PC-9 (cell line): ENCODE measurements at regions not wholly inside any gene's neighbourhood (a gene's known extent, or its start where the extent isn't known, plus 50 kb on each side); places are given as distances from the start of the nearest gene placed in this dataset.

Experiments used
- BruUV-seq: library from RNA; stranded (reverse); fragments of 400-500 nt; replicated peaks from 2 replicates; lab custom pipeline; 2021; lab: Mats Ljungman, UMichigan
- CTCF ChIA-PET: fragments of 300-600 bp; sonication (Branson Sonifier 250); formaldehyde crosslinking; loops from one replicate; lab custom pipeline; 2022; ENCODE audit warnings: antibody characterized with exemption; lab: Charles Lee
- POLR2A ChIA-PET: fragments of 300-600 bp; sonication (Branson Sonifier 250); formaldehyde crosslinking; loops from one replicate; lab custom pipeline; 2022; ENCODE audit warnings: antibody characterized with exemption; ENCODE audit not compliant: unreplicated experiment; lab: Charles Lee
- DNase-seq, 2 experiments: peaks; one replicate each; pipeline versions ENCODE4 v3.0.0 to v3.0.0-alpha.2; 2015 to 2022; ENCODE audit warnings: mixed read lengths in 1 of 2
- H2AFZ ChIP-seq: fragments of 200-600 bp; sonication (generic); 2 replicates; pipeline ENCODE4 v1.8.1; 2017; ENCODE audit warnings: antibody characterized with exemption
- H3F3A ChIP-seq: fragments of 200-600 bp; sonication (generic); 2 replicates; pipeline ENCODE4 v1.8.1; 2017; ENCODE audit warnings: antibody characterized with exemption, mild to moderate bottlenecking, low read depth; ENCODE audit not compliant: insufficient read depth
- H3K27ac ChIP-seq: fragments of 200-600 bp; sonication (generic); 2 replicates; pipeline ENCODE4 v1.6.1; 2016; ENCODE audit warnings: mixed run types
- H3K27me3 ChIP-seq: fragments of 200-600 bp; sonication (generic); 2 replicates; pipeline ENCODE4 v1.6.1; 2016; ENCODE audit warnings: low read depth, mixed run types; ENCODE audit not compliant: insufficient read depth
- H3K36me3 ChIP-seq: fragments of 200-600 bp; sonication (generic); 2 replicates; pipeline ENCODE4 v1.6.1; 2016; ENCODE audit warnings: low read depth, mixed run types
- H3K4me1 ChIP-seq: fragments of 200-600 bp; sonication (generic); replicated peaks from 2 replicates; pipeline ENCODE4 v1.6.1; 2016; ENCODE audit warnings: mixed run types; ENCODE audit not compliant: insufficient read depth
- H3K4me2 ChIP-seq: fragments of 200-600 bp; sonication (generic); 2 replicates; pipeline ENCODE4 v1.6.1; 2017; ENCODE audit warnings: mixed run types
- H3K4me3 ChIP-seq: fragments of 200-600 bp; sonication (generic); 2 replicates; pipeline ENCODE4 v1.6.1; 2016; ENCODE audit warnings: mixed run types
- H3K79me2 ChIP-seq: fragments of 200-600 bp; sonication (generic); 2 replicates; pipeline ENCODE4 v1.6.1; 2017; ENCODE audit warnings: low read depth, mixed run types
- H3K9me2 ChIP-seq: fragments of 200-600 bp; sonication (generic); 2 replicates; pipeline ENCODE4 v1.8.1; 2017; ENCODE audit warnings: mild to moderate bottlenecking; ENCODE audit not compliant: insufficient read depth
- H3K9me3 ChIP-seq: fragments of 200-600 bp; sonication (generic); 2 replicates; pipeline ENCODE4 v1.8.1; 2016; ENCODE audit warnings: low read depth; ENCODE audit not compliant: insufficient read depth
- H4K20me1 ChIP-seq: fragments of 200-600 bp; sonication (generic); 2 replicates; pipeline ENCODE4 v1.8.1; 2017; ENCODE audit not compliant: insufficient read depth
- EZH2 ChIP-seq: fragments of 200-600 bp; sonication (generic); IDR thresholded peaks from 2 replicates; pipeline ENCODE4 v1.8.0; 2017; ENCODE audit warnings: antibody characterized with exemption, low read depth
- intact Hi-C: fragments of 100-400 bp; cut with micrococcal nuclease; formaldehyde crosslinking; loops from one replicate; pipeline ENCODE4 v1.10.0; 2022; ENCODE audit not compliant: unreplicated experiment
- TF ChIP-seq, protein P1 (sequence below): fragments of 200-600 bp; sonication (generic); conservative IDR thresholded peaks from 2 replicates; pipeline ENCODE4 v1.6.1; 2017; ENCODE audit warnings: mixed run types, antibody characterized with exemption, mild to moderate bottlenecking, moderate library complexity

DNA sequence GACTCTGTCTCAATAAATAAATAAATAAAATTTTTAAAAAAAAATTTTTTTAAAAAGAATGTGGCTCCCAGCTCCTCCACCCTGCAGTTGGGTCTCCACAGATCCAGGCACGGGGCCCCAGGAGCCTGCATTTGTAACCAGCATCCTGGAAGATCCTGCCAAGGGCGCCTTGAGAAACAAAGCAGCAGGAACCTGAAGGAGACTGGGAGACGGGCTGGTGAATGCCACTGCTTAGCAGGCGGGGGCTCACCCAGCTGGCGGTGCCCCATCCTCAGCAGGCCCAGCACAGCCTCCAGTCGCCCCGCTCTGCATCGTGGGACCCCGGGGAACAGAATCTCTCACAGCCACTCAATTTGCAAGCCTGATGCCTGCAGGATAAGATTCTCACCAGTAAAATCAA is 187.5 kb upstream of the SALL3 start:
- Histone ChIP-seq H4K20me1 (no peaks in the 10 kb centered on the region), H3K36me3 (no peaks in the 10 kb centered on the region), H3K4me1 (no peaks in the 10 kb centered on the region), H3K4me2 (no peak overlapping the region), H3K9me3 (no peaks in the 10 kb centered on the region), H3K27me3 (peaks cover 94% of the 10 kb centered on the region), H3K79me2 (no peaks in the 10 kb centered on the region), H3F3A (no peaks in the 10 kb centered on the region), H3K27ac (no peak overlapping the region), H3K9me2 (no peaks in the 10 kb centered on the region), H2AFZ (no peak overlapping the region), H3K4me3 (no peak overlapping the region)
- no peak for TF ChIP-seq EZH2
- TF ChIP-seq, protein P1, sequence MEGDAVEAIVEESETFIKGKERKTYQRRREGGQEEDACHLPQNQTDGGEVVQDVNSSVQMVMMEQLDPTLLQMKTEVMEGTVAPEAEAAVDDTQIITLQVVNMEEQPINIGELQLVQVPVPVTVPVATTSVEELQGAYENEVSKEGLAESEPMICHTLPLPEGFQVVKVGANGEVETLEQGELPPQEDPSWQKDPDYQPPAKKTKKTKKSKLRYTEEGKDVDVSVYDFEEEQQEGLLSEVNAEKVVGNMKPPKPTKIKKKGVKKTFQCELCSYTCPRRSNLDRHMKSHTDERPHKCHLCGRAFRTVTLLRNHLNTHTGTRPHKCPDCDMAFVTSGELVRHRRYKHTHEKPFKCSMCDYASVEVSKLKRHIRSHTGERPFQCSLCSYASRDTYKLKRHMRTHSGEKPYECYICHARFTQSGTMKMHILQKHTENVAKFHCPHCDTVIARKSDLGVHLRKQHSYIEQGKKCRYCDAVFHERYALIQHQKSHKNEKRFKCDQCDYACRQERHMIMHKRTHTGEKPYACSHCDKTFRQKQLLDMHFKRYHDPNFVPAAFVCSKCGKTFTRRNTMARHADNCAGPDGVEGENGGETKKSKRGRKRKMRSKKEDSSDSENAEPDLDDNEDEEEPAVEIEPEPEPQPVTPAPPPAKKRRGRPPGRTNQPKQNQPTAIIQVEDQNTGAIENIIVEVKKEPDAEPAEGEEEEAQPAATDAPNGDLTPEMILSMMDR, result no peak
- BruUV-seq, result no TSS peak
- CTCF ChIA-PET, result no interaction called here
- no peak for DNase-seq
- POLR2A ChIA-PET, result no interaction called here
- intact Hi-C loops, result no loop called here

DNA sequence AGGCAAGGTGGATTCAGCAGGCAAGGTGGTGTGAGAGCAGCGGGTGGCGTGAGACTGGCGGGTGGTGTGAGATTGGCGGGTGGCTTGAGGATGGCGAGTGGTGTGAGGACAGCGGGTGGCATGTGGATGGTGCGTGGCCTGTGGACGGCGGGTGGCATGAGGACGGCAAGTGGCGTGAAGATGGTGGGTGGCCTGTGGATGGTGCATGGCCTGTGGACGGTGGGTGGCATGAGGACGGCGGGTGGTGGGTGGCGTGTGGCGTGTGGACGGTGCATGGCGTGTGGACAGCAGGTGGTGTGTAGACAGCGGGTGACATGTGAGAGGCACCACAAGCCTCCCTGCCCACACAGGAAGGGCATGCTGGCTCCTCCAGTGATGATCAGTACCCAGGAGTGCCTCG is 186.9 kb upstream of the SALL3 start:
- ChIA-PET CTCF (no interaction called here), POLR2A (no interaction called here)
- no peak overlapping the region for H2AFZ ChIP-seq
- no peak for DNase-seq
- no peaks in the 10 kb centered on the region for H3K79me2 ChIP-seq
- H3K27ac ChIP-seq, result no peak overlapping the region
- H4K20me1 ChIP-seq, result no peaks in the 10 kb centered on the region
- intact Hi-C loops, result no loop called here
- H3F3A ChIP-seq, result no peaks in the 10 kb centered on the region
- TF ChIP-seq, protein P1, result no peak
- TF ChIP-seq EZH2, result no peak
- no peaks in the 10 kb centered on the region for H3K9me2 ChIP-seq
- BruUV-seq, result no TSS peak
- H3K27me3 ChIP-seq, result peaks cover 97% of the 10 kb centered on the region
- no peaks in the 10 kb centered on the region for H3K36me3 ChIP-seq
- H3K4me3 ChIP-seq, result no peak overlapping the region
- no peaks in the 10 kb centered on the region for H3K9me3 ChIP-seq
- H3K4me1 ChIP-seq, result no peaks in the 10 kb centered on the region
- no peak overlapping the region for H3K4me2 ChIP-seq

- no peaks in the 10 kb centered on the region for H3K79me2 ChIP-seq
- no peak for DNase-seq
- H3K4me2 ChIP-seq, result no peak overlapping the region
- TF ChIP-seq, protein P1, result no peak
- no peak for TF ChIP-seq EZH2
- no peaks in the 10 kb centered on the region for H3F3A ChIP-seq
- CTCF ChIA-PET, result no interaction called here
- H3K27me3 ChIP-seq, result peaks cover 97% of the 10 kb centered on the region
- H3K4me3 ChIP-seq, result no peak overlapping the region
- H3K4me1 ChIP-seq, result no peaks in the 10 kb centered on the region
- H3K9me2 ChIP-seq, result no peaks in the 10 kb centered on the region
- no TSS peak for BruUV-seq
- POLR2A ChIA-PET, result no interaction called here
- no peaks in the 10 kb centered on the region for H4K20me1 ChIP-seq
- H2AFZ ChIP-seq, result no peak overlapping the region
- no peak overlapping the region for H3K27ac ChIP-seq
- H3K9me3 ChIP-seq, result no peaks in the 10 kb centered on the region
- intact Hi-C loops, result no loop called here
- no peaks in the 10 kb centered on the region for H3K36me3 ChIP-seq
These were observed 186.1 kb upstream of the SALL3 start for GRCh38 chr18:78793313-78794070.
